ENCODE measurements at regions not wholly inside any gene's neighbourhood (a gene's known extent, or its start where the extent isn't known, plus 50 kb on each side); places are given as distances from the start of the nearest gene placed in this dataset.

GRCh38 chr22:23517804-23518375, 62.2 kb downstream of the IGLL1 start:
- no peaks in the 10 kb centered on the region for H3K27me3 ChIP-seq (ENCODE audit: control insufficient read depth, insufficient read depth, low read length)
- no peaks in the 10 kb centered on the region for H3K36me3 ChIP-seq (ENCODE audit: control insufficient read depth, insufficient read depth, low read length)
- no peak for TF ChIP-seq CTCF (IDR thresholded peaks at IDR 0.05; ENCODE audit: insufficient read depth, low read length, poor library complexity, severe bottlenecking)
- H3K4me3 ChIP-seq (ENCODE audit: low read depth, low read length) = no peak overlapping the region
- no peak for DNase-seq (ENCODE audit: low read depth)

GRCh38 chr22:23516304-23516703, 63.8 kb downstream of the IGLL1 start:
- Histone ChIP-seq H3K4me3 (ENCODE audit: low read depth, low read length) (no peak overlapping the region), H3K27me3 (ENCODE audit: control insufficient read depth, insufficient read depth, low read length) (no peaks in the 10 kb centered on the region), H3K36me3 (ENCODE audit: control insufficient read depth, insufficient read depth, low read length) (no peaks in the 10 kb centered on the region)
- no peak for DNase-seq (ENCODE audit: low read depth)
- no peak for TF ChIP-seq CTCF (IDR thresholded peaks at IDR 0.05; ENCODE audit: insufficient read depth, low read length, poor library complexity, severe bottlenecking)

GRCh38 chr22:23514322-23515038, 65.6 kb downstream of the IGLL1 start:
- TF ChIP-seq CTCF (IDR thresholded peaks at IDR 0.05; ENCODE audit: insufficient read depth, low read length, poor library complexity, severe bottlenecking) = no peak
- H3K36me3 ChIP-seq (ENCODE audit: control insufficient read depth, insufficient read depth, low read length) = no peaks in the 10 kb centered on the region
- no peak for DNase-seq (ENCODE audit: low read depth)
- no peak overlapping the region for H3K4me3 ChIP-seq (ENCODE audit: low read depth, low read length)
- H3K27me3 ChIP-seq (ENCODE audit: control insufficient read depth, insufficient read depth, low read length) = no peaks in the 10 kb centered on the region

- no peak for TF ChIP-seq CTCF (IDR thresholded peaks at IDR 0.05; ENCODE audit: insufficient read depth, low read length, poor library complexity, severe bottlenecking)
- Histone ChIP-seq H3K27me3 (ENCODE audit: control insufficient read depth, insufficient read depth, low read length) (no peaks in the 10 kb centered on the region), H3K36me3 (ENCODE audit: control insufficient read depth, insufficient read depth, low read length) (no peaks in the 10 kb centered on the region), H3K4me3 (ENCODE audit: low read depth, low read length) (no peak overlapping the region)
- no peak for DNase-seq (ENCODE audit: low read depth)
Measured at GRCh38 chr22:23513705-23514104, 66.4 kb downstream of the IGLL1 start.

GRCh38 chr22:23513133-23513532, 67.0 kb downstream of the IGLL1 start:
- TF ChIP-seq CTCF (IDR thresholded peaks at IDR 0.05; ENCODE audit: insufficient read depth, low read length, poor library complexity, severe bottlenecking) = no peak
- no peak overlapping the region for H3K4me3 ChIP-seq (ENCODE audit: low read depth, low read length)

GRCh38 chr22:23512721-23513120, 67.4 kb downstream of the IGLL1 start:
- no peak for TF ChIP-seq CTCF (IDR thresholded peaks at IDR 0.05; ENCODE audit: insufficient read depth, low read length, poor library complexity, severe bottlenecking)
- DNase-seq (ENCODE audit: low read depth) = no peak
- H3K4me3 ChIP-seq (ENCODE audit: low read depth, low read length) = no peak overlapping the region
- H3K27me3 ChIP-seq (ENCODE audit: control insufficient read depth, insufficient read depth, low read length) = no peaks in the 10 kb centered on the region
- H3K36me3 ChIP-seq (ENCODE audit: control insufficient read depth, insufficient read depth, low read length) = no peaks in the 10 kb centered on the region

More at GRCh38 chr22:23513133-23513532, 67.0 kb downstream of the IGLL1 start:
- Histone ChIP-seq H3K36me3 (ENCODE audit: control insufficient read depth, insufficient read depth, low read length) (no peaks in the 10 kb centered on the region), H3K27me3 (ENCODE audit: control insufficient read depth, insufficient read depth, low read length) (no peaks in the 10 kb centered on the region)
- DNase-seq (ENCODE audit: low read depth) = no peak

Data from kidney epithelial cell (primary cell).